BLaER1 treated with 17β-estradiol and CSF1 and Interleukin-3, amounts not matched to agents 10 nM and 100 nM (cell line): ENCODE measurements at regions not wholly inside any gene's neighbourhood (a gene's known extent, or its start where the extent isn't known, plus 50 kb on each side); places are given as distances from the start of the nearest gene placed in this dataset.

Source experiments
- H3K27ac ChIP-seq, 11 experiments: shearing (Covaris generic); formaldehyde crosslinking; 2 replicates each; pipeline ENCODE4 v1.8.1; 2022
- H3K27me3 ChIP-seq, 11 experiments: shearing (Covaris generic); formaldehyde crosslinking; 2 replicates each; pipeline ENCODE4 v1.8.1; 2022
- H3K36me3 ChIP-seq, 11 experiments: shearing (Covaris generic); formaldehyde crosslinking; 2 replicates each; pipeline ENCODE4 v1.8.1; 2022
- H3K4me1 ChIP-seq, 10 experiments: shearing (Covaris generic); formaldehyde crosslinking; 2 replicates each; pipeline ENCODE4 v1.8.1; 2022
- H3K4me2 ChIP-seq, 11 experiments: shearing (Covaris generic); formaldehyde crosslinking; 2 replicates each; pipeline ENCODE4 v1.8.1; 2022
- H3K4me3 ChIP-seq, 10 experiments: shearing (Covaris generic); formaldehyde crosslinking; 2 replicates each; pipeline ENCODE4 v1.8.1; 2022
- H3K9ac ChIP-seq, 11 experiments: shearing (Covaris generic); formaldehyde crosslinking; 2 replicates each; pipeline ENCODE4 v1.8.1; 2022
- H3K9me3 ChIP-seq, 11 experiments: shearing (Covaris generic); formaldehyde crosslinking; replicated peaks in 1 of 11; 2 replicates each; pipeline ENCODE4 v1.8.1; 2022
- H4K20me1 ChIP-seq, 11 experiments: shearing (Covaris generic); formaldehyde crosslinking; 2 replicates each; pipeline ENCODE4 v1.8.1; 2022
- Cebpa-rat ChIP-seq, 11 experiments: shearing (Covaris generic); IDR thresholded peaks; 2 replicates each; pipeline ENCODE4 v1.8.1; 2022

DNA sequence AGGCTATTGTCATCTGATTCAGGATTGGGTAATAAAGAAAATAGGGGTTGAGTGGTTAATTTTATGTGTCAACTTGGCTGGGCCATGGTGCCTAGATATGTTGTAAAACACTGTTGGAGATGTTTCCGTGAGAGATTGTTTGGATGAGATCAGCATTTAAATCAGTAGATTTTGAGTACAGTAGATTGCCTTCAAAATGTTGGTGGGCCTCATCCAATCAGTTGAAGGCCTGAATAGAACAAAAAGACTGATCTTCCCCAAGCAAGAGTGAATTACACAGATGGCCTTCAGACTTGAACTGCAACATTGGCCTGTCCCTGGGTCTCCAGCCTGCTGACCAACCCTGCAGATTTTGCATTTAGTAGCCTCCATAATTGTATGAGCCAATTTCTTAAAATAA is 401.3 kb upstream of the KIF2A start:
- no peak overlapping the region for H3K9ac ChIP-seq
- TF ChIP-seq Cebpa-rat (IDR thresholded peaks at IDR 0.05) = no peak
- H3K4me1 ChIP-seq = no peaks in the 10 kb centered on the region
- H3K4me3 ChIP-seq = no peak overlapping the region
- H3K4me2 ChIP-seq = no peak overlapping the region
- no peak overlapping the region for H3K27ac ChIP-seq
- no peaks in the 10 kb centered on the region for H3K27me3 ChIP-seq
- no peaks in the 10 kb centered on the region for H3K9me3 ChIP-seq
- no peaks in the 10 kb centered on the region for H3K36me3 ChIP-seq
- no peaks in the 10 kb centered on the region for H4K20me1 ChIP-seq

- H3K4me1 ChIP-seq = no peaks in the 10 kb centered on the region
- no peaks in the 10 kb centered on the region for H3K36me3 ChIP-seq
- H3K4me3 ChIP-seq = no peak overlapping the region
- H3K9me3 ChIP-seq = no peaks in the 10 kb centered on the region
- no peaks in the 10 kb centered on the region for H3K27me3 ChIP-seq
- H3K9ac ChIP-seq = no peak overlapping the region
- H3K4me2 ChIP-seq = no peak overlapping the region
- no peak for TF ChIP-seq Cebpa-rat (IDR thresholded peaks at IDR 0.05)
- H3K27ac ChIP-seq = no peak overlapping the region
- no peaks in the 10 kb centered on the region for H4K20me1 ChIP-seq
Observed at GRCh38 chr5:61905613-61906012, 400.4 kb upstream of the KIF2A start.

DNA sequence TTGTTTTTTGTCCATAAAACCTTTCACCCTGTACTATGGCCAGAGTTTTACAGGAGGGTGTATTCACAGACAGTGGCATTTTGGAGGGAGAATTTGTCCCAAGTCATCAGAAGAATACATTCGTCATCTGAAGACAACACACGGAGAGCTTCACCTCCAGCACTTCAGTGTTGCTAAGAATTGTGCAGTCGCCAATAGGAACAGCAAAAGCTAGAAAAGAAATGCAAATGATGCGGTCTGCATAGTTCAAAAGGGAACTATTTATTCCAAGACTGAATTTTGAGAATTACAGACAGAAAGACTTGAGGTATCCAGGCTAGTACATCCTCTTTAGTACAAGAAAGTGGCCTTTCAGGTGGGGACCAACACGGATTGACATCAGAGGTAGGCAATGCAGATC is 399.2 kb upstream of the KIF2A start:
- H3K4me1 ChIP-seq = no peaks in the 10 kb centered on the region

GRCh38 chr5:61907995-61908394 is 398.0 kb upstream of the KIF2A start:
- Histone ChIP-seq H3K27ac (no peak overlapping the region), H3K9me3 (peaks cover 9 to 15% (median 13%) of the 10 kb centered on the region in 11 experiments; a peak in 20 of 22 replicates), H4K20me1 (no peaks in the 10 kb centered on the region), H3K9ac (no peak overlapping the region), H3K4me1 (no peaks in the 10 kb centered on the region), H3K4me3 (no peak overlapping the region), H3K27me3 (no peaks in the 10 kb centered on the region), H3K4me2 (no peak overlapping the region), H3K36me3 (no peaks in the 10 kb centered on the region)
- TF ChIP-seq Cebpa-rat (IDR thresholded peaks at IDR 0.05) = no peak

More for the DNA sequence above, 399.2 kb upstream of the KIF2A start:
- Histone ChIP-seq H3K27me3 (no peaks in the 10 kb centered on the region), H3K4me3 (no peak overlapping the region), H3K36me3 (no peaks in the 10 kb centered on the region), H3K27ac (no peak overlapping the region), H3K4me2 (no peak overlapping the region), H3K9ac (no peak overlapping the region), H3K9me3 (peaks cover 0 to 3% (median 1%) of the 10 kb centered on the region in 11 experiments; a peak in 7 of 22 replicates), H4K20me1 (no peaks in the 10 kb centered on the region)
- TF ChIP-seq Cebpa-rat (IDR thresholded peaks at IDR 0.05) = no peak

- H3K4me2 ChIP-seq = no peak overlapping the region
- no peak overlapping the region for H3K4me3 ChIP-seq
- peaks cover 9 to 15% (median 13%) of the 10 kb centered on the region in 11 experiments; a peak in 20 of 22 replicates for H3K9me3 ChIP-seq
- no peaks in the 10 kb centered on the region for H3K27me3 ChIP-seq
- H3K9ac ChIP-seq = no peak overlapping the region
- no peaks in the 10 kb centered on the region for H3K4me1 ChIP-seq
- no peaks in the 10 kb centered on the region for H3K36me3 ChIP-seq
- no peak overlapping the region for H3K27ac ChIP-seq
- TF ChIP-seq Cebpa-rat (IDR thresholded peaks at IDR 0.05) = no peak
- no peaks in the 10 kb centered on the region for H4K20me1 ChIP-seq
Observed at GRCh38 chr5:61910771-61911170, 395.2 kb upstream of the KIF2A start.

GRCh38 chr5:61912559-61912958 is 393.4 kb upstream of the KIF2A start:
- TF ChIP-seq Cebpa-rat (IDR thresholded peaks at IDR 0.05) = no peak
- H4K20me1 ChIP-seq = no peaks in the 10 kb centered on the region
- peaks cover 9 to 15% (median 13%) of the 10 kb centered on the region in 11 experiments; a peak in 20 of 22 replicates for H3K9me3 ChIP-seq
- H3K4me2 ChIP-seq = no peak overlapping the region
- no peaks in the 10 kb centered on the region for H3K27me3 ChIP-seq
- no peaks in the 10 kb centered on the region for H3K36me3 ChIP-seq
- H3K4me1 ChIP-seq = no peaks in the 10 kb centered on the region
- H3K9ac ChIP-seq = no peak overlapping the region
- H3K27ac ChIP-seq = no peak overlapping the region
- H3K4me3 ChIP-seq = no peak overlapping the region

GRCh38 chr5:61915646-61916045 is 390.4 kb upstream of the KIF2A start:
- H3K27me3 ChIP-seq = no peaks in the 10 kb centered on the region
- TF ChIP-seq Cebpa-rat (IDR thresholded peaks at IDR 0.05) = no peak

GRCh38 chr5:61916621-61917620 is 389.1 kb upstream of the KIF2A start:
- no peak overlapping the region for H3K4me3 ChIP-seq
- no peaks in the 10 kb centered on the region for H3K4me1 ChIP-seq
- H3K27ac ChIP-seq = no peak overlapping the region
- no peak overlapping the region for H3K4me2 ChIP-seq
- peaks cover 9 to 12% (median 10%) of the 10 kb centered on the region in 11 experiments; a peak in 20 of 22 replicates for H3K9me3 ChIP-seq
- no peak overlapping the region for H3K9ac ChIP-seq
- no peaks in the 10 kb centered on the region for H3K27me3 ChIP-seq
- no peaks in the 10 kb centered on the region for H4K20me1 ChIP-seq
- no peak for TF ChIP-seq Cebpa-rat (IDR thresholded peaks at IDR 0.05)
- H3K36me3 ChIP-seq = no peaks in the 10 kb centered on the region

More at GRCh38 chr5:61915646-61916045, 390.4 kb upstream of the KIF2A start:
- Histone ChIP-seq H3K9ac (no peak overlapping the region), H3K9me3 (peaks cover 9 to 15% (median 13%) of the 10 kb centered on the region in 11 experiments; a peak in 20 of 22 replicates), H3K36me3 (no peaks in the 10 kb centered on the region), H4K20me1 (no peaks in the 10 kb centered on the region), H3K4me3 (no peak overlapping the region), H3K4me1 (no peaks in the 10 kb centered on the region), H3K27ac (no peak overlapping the region), H3K4me2 (no peak overlapping the region)

- Histone ChIP-seq H3K9me3 (no peaks in the 10 kb centered on the region; a peak in 1 of 22 replicates), H3K9ac (no peak overlapping the region), H3K4me1 (no peaks in the 10 kb centered on the region), H3K4me3 (no peak overlapping the region), H3K27ac (no peak overlapping the region), H4K20me1 (no peaks in the 10 kb centered on the region), H3K36me3 (no peaks in the 10 kb centered on the region), H3K4me2 (no peak overlapping the region), H3K27me3 (no peaks in the 10 kb centered on the region)
- TF ChIP-seq Cebpa-rat (IDR thresholded peaks at IDR 0.05) = no peak
Observed at GRCh38 chr5:61918611-61919010, 387.4 kb upstream of the KIF2A start.

- H3K36me3 ChIP-seq = no peaks in the 10 kb centered on the region
- H3K27me3 ChIP-seq = no peaks in the 10 kb centered on the region
- H4K20me1 ChIP-seq = no peaks in the 10 kb centered on the region
- no peak for TF ChIP-seq Cebpa-rat (IDR thresholded peaks at IDR 0.05)
- H3K9me3 ChIP-seq = no peaks in the 10 kb centered on the region
- H3K4me3 ChIP-seq = no peak overlapping the region
- no peaks in the 10 kb centered on the region for H3K4me1 ChIP-seq
- no peak overlapping the region for H3K27ac ChIP-seq
- H3K9ac ChIP-seq = no peak overlapping the region
- H3K4me2 ChIP-seq = no peak overlapping the region
Observed at GRCh38 chr5:61919920-61920319, 386.1 kb upstream of the KIF2A start.
